Activated T-helper 2 cell treated with anti-CD3 and anti-CD28 coated beads, Interferon-gamma antibody, Interleukin-2, Interleukin-4, amounts not matched to agents 10 μg/mL and 5 μg/mL and 100 μg/mL, durations not matched to agents 14 hours and 24 hours and 36 hours (primary cell): ENCODE measurements at regions not wholly inside any gene's neighbourhood (a gene's known extent, or its start where the extent isn't known, plus 50 kb on each side); places are given as distances from the start of the nearest gene placed in this dataset.
"Not testable (repeated sequence)": the region's sequence is repeated elsewhere in the genome, so short reads cannot be mapped to it uniquely, and the experiment has no call there.

ENCODE experiments used
- DNase-seq: peaks from one replicate; pipeline ENCODE4 v3.0.0; 2021; ENCODE audit warnings: low spot score
- H3K27ac Mint-ChIP-seq: one replicate; pipeline ENCODE4 v1.8.0; 2021; ENCODE audit warnings: mixed read lengths
- H3K27me3 Mint-ChIP-seq: one replicate; pipeline ENCODE4 v1.8.0; 2021; ENCODE audit warnings: low read depth, mixed read lengths
- H3K36me3 Mint-ChIP-seq: one replicate; pipeline ENCODE4 v1.8.0; 2021; ENCODE audit warnings: low read depth, mixed read lengths
- H3K4me1 Mint-ChIP-seq: one replicate; pipeline ENCODE4 v1.8.0; 2021; ENCODE audit warnings: low read depth, mixed read lengths
- H3K4me3 Mint-ChIP-seq: one replicate; pipeline ENCODE4 v1.8.0; 2021; ENCODE audit warnings: low read depth, mild to moderate bottlenecking, moderate library complexity, mixed read lengths
- H3K9me3 Mint-ChIP-seq: one replicate; pipeline ENCODE4 v1.8.0; 2021; ENCODE audit warnings: mixed read lengths
- intact Hi-C: fragments of 100-400 bp; cut with micrococcal nuclease; formaldehyde crosslinking; loops from one replicate; pipeline ENCODE4 v1.15.1; 2023

DNA sequence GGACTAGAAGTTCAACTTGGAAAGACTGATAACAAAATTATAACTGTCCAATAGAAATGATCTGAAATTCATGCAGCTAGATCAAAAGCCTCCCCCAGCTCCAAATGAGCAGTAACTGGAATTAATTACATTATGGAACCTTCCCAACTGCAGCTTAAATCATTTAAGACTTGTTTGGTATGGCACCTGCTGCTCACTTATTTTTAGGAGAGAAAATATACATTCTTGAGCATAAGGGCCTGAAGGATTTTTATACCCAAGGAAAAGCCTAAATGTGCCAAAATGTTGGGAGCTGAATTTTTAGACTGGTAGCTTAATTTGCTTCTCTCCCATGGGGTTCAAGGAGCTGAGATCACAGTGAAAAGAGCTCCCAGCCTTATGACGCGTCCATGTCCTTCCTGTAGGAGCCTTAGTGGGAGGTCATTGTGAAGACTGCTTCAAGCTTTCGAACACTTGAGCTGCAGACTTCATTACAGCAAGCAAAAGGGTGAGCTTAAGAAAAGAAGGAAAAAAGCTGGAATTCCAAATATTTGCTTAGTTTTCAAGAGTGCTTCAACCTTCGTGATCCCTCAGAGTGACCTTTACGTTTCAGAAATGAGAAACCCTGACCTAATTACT lies 276.0 kb downstream of the DMAC1 start:
- Mint-ChIP-seq H3K36me3 (no peaks in the 10 kb centered on the region), H3K9me3 (no peaks in the 10 kb centered on the region), H3K4me3 (no peak overlapping the region), H3K27ac (no peak overlapping the region), H3K27me3 (peaks cover 33% of the 10 kb centered on the region), H3K4me1 (no peaks in the 10 kb centered on the region)
- intact Hi-C loops: loop anchor here (10.0 kb wide), 1 partner anchor 59 kb away; no protein-coding TSS in a partner anchor
- DNase-seq: no peak

DNA sequence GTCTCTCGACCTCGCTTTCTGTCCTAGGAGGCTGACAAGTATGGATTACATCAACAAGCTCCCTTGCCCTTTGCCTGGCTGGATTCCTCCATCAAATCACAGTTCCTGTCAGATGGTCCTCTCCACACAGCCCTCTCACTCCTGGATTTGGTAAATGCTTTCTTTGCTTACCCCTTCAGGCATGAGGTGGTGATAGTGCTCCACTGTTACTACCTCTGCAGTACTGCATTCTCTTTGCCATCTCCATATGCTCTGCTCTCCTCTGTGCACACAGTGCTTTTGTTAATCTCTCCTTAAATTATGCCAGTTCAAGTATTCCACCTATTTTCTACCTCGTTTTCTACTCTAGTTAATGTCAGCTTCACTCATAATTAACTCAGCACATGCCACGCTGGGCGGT lies 279.2 kb downstream of the DMAC1 start:
- Mint-ChIP-seq H3K27ac (no peak overlapping the region), H3K9me3 (no peaks in the 10 kb centered on the region), H3K4me3 (no peak overlapping the region), H3K36me3 (no peaks in the 10 kb centered on the region), H3K27me3 (peaks cover 26% of the 10 kb centered on the region), H3K4me1 (no peaks in the 10 kb centered on the region)
- DNase-seq: no peak
- intact Hi-C loops: loop anchor here (10.0 kb wide), 1 partner anchor 56 kb away; no protein-coding TSS in a partner anchor

DNA sequence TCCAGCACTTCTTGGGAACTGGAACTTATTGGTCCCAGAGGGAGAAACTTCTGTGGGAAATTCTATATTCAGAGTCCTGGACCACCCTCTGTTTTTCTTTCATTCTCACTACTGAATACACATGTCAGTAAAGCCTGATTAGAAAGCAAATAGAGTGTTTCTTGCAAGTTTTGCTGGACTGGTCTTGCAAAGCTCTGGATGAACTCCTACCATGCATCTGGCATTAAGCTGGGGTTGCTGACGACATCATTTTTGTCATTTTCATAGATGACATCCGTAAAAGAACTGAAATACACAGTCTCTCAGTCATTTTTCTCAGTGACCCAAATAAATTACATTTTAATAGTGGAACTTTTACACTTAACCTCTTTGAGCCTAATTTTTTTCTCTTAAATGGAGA lies 283.2 kb downstream of the DMAC1 start:
- peaks cover 19% of the 10 kb centered on the region for H3K27me3 Mint-ChIP-seq
- intact Hi-C loops: no loop called here
- H3K4me3 Mint-ChIP-seq: no peak overlapping the region
- no peaks in the 10 kb centered on the region for H3K9me3 Mint-ChIP-seq
- no peaks in the 10 kb centered on the region for H3K4me1 Mint-ChIP-seq
- DNase-seq: no peak
- no peaks in the 10 kb centered on the region for H3K36me3 Mint-ChIP-seq
- H3K27ac Mint-ChIP-seq: no peak overlapping the region

DNA sequence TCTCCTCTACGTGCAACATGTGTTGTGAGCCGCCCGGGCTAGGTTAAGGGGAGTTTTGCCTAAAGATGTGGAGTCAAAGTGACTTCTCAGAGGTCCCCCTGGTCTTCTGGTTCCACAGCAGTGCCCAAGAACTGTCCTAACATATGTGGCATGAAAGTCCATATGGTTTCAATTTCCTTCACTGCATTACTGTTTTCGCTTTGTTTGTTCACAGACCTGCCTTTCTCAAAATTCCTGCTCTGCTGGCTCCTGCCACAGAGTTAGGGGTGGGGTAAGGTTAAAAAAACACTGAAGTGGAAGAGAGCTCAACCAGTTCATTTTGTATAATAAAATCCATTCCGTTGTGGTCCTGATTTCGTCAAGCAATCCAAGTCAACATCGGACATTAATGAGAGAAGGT lies 289.4 kb downstream of the DMAC1 start:
- Mint-ChIP-seq H3K4me1 (no peaks in the 10 kb centered on the region), H3K9me3 (no peaks in the 10 kb centered on the region), H3K36me3 (no peaks in the 10 kb centered on the region), H3K4me3 (no peak overlapping the region), H3K27me3 (peaks cover 7% of the 10 kb centered on the region), H3K27ac (no peak overlapping the region)
- no peak for DNase-seq
- intact Hi-C loops: no loop called here

DNA sequence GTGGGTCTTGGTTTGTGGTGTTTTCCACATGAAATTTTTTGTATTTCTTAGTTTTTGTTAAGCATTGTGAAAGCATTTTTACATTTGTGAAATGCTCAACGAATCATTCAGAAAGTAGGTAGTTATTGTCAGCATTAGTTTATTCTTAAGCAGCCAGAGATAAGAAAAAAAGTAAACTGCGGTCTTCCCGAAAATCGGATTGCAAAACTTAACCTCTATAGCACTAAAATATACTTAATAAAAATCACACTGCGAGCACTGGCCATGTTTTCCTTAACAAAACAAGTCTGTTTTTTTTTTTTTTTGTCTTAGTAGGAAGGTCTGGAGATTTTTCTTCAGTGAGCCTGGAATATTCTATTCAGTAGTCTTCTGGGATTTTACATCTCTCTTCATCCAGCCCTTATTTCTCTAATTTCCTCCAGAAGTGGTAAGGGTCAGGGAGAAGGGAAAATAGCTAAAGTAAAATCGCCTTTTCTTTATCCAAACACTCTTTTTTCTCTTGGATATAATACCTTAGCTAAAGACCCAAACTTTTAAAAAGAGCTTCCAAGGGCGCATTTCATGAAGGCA lies 289.9 kb downstream of the DMAC1 start:
- no peaks in the 10 kb centered on the region for H3K9me3 Mint-ChIP-seq
- no peaks in the 10 kb centered on the region for H3K36me3 Mint-ChIP-seq
- peaks cover 8% of the 10 kb centered on the region for H3K27me3 Mint-ChIP-seq
- DNase-seq: no peak
- intact Hi-C loops: no loop called here
- no peak overlapping the region for H3K4me3 Mint-ChIP-seq
- no peaks in the 10 kb centered on the region for H3K4me1 Mint-ChIP-seq
- no peak overlapping the region for H3K27ac Mint-ChIP-seq

DNA sequence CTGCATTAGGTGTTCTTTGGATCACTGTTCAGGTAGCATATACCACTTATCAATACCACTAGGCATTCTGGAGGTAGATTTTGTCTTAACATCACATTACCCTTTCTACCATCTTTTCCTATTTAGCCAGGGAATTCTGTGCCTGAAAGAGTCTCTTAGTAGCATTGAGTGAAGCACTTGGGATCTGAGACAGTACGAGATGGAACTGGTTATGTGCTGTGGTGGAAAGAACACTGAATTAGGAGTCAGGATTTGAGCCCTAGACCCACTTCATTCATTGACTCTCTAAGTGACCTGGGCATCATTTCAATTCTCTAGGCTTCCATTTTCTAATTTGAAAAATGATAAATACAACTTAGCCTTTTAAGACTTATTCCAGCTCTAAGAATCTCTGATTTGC lies 291.1 kb downstream of the DMAC1 start:
- intact Hi-C loops: no loop called here
- DNase-seq: no peak
- Mint-ChIP-seq H3K36me3 (no peaks in the 10 kb centered on the region), H3K4me1 (no peaks in the 10 kb centered on the region), H3K9me3 (no peaks in the 10 kb centered on the region), H3K4me3 (no peak overlapping the region), H3K27ac (no peak overlapping the region), H3K27me3 (peaks cover 5% of the 10 kb centered on the region)

DNA sequence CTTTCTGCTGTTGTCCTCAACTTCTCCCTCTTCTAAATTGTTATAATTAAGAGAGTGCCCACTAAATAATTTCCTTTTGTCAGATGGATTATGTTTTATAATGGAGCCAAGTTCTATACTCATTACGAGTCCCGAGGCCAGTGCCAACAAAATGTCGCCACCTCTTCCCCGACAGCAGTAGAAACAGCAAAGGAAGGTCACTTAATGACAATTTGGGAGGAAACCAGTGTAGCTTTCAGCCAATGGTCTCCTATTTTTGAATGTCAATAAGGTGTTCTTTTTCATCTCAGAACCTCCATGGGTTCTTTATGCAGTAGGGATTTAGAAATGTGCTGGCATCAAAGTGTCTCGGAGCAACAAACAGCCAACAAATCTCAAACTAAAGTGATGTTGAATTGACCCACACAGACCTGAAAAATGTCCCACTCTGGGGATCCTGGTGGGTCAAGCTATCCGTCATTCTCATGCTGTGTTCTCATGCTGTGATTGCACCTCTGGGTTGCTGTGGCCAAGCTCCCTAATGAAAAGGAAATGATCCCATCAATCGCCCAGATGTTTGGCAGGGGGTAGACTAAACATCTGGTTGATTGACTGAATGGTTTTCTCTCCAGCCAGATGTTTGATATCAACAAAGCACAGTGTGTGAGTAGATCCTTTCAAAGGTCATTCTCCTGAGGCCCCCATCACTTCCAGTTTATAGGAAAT lies 291.9 kb downstream of the DMAC1 start:
- intact Hi-C loops: no loop called here
- DNase-seq: no peak
- H3K36me3 Mint-ChIP-seq: no peaks in the 10 kb centered on the region
- H3K27me3 Mint-ChIP-seq: peaks cover 5% of the 10 kb centered on the region
- H3K4me1 Mint-ChIP-seq: no peaks in the 10 kb centered on the region
- no peak overlapping the region for H3K4me3 Mint-ChIP-seq
- no peaks in the 10 kb centered on the region for H3K9me3 Mint-ChIP-seq
- no peak overlapping the region for H3K27ac Mint-ChIP-seq

DNA sequence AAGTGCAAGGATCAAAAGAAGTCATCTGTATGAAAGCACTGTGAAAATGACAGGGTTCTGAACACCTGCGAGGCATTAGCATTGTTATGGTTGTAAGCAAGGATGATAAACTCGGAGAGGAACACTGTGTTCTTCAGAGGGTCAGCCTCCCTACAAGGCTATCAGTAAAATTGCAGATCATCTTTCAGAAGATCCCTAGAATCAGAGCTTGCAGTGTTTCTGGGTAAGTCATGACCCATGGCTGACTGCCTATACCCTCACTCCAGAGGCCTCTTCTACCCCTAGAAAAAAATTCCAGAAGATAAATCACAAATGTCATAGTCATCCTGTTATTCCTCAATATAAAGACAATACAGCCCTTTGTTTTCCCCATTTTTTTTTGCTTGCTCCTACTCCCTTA lies 292.6 kb downstream of the DMAC1 start:
- intact Hi-C loops: no loop called here
- H3K4me3 Mint-ChIP-seq: no peak overlapping the region
- no peaks in the 10 kb centered on the region for H3K36me3 Mint-ChIP-seq
- H3K4me1 Mint-ChIP-seq: no peaks in the 10 kb centered on the region
- H3K9me3 Mint-ChIP-seq: no peaks in the 10 kb centered on the region
- peaks cover 5% of the 10 kb centered on the region for H3K27me3 Mint-ChIP-seq
- H3K27ac Mint-ChIP-seq: no peak overlapping the region
- no peak for DNase-seq

DNA sequence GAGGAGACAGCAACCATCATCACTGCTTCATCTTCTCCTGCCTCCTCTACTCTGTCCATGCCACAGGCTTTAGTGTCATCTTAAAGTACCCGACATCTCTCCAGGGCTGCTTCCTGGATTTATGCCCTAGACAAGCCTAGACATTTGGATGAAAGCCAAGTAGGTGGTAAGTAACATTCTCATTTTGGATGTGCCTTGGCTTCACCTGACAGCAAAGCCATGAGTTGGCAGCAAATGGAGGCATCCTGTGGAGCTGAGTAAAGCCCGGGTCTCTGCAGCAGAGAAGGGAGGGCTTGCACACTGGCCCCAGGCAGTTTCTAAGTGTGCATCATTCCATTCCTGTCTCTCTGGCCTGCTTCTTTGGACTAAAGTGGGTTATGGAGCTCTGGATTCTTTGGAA lies 299.1 kb downstream of the DMAC1 start:
- intact Hi-C loops: no loop called here
- Mint-ChIP-seq H3K36me3 (no peaks in the 10 kb centered on the region), H3K9me3 (no peaks in the 10 kb centered on the region), H3K4me1 (no peaks in the 10 kb centered on the region), H3K27ac (no peak overlapping the region), H3K4me3 (no peak overlapping the region), H3K27me3 (peaks cover 6% of the 10 kb centered on the region)
- no peak for DNase-seq

DNA sequence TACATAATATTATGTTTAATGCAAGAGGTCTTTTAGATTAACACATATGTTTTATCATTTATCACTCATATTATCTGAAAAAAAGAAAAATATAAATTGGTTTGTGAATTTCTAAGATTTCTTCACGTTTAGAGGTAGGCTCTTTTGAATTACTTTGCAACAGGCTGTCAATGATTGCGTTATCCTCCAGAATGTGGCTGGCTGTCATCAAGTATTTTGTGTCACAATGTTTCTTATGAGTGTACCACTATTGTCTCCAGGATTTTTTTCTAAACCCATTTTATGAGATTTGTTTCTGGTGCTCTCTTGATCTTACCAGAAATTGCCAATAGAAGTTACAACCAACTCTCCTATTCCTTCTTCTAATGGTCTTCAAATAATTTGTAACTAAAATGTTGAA lies 307.9 kb downstream of the DMAC1 start:
- intact Hi-C loops: no loop called here
- no peaks in the 10 kb centered on the region for H3K4me1 Mint-ChIP-seq

DNA sequence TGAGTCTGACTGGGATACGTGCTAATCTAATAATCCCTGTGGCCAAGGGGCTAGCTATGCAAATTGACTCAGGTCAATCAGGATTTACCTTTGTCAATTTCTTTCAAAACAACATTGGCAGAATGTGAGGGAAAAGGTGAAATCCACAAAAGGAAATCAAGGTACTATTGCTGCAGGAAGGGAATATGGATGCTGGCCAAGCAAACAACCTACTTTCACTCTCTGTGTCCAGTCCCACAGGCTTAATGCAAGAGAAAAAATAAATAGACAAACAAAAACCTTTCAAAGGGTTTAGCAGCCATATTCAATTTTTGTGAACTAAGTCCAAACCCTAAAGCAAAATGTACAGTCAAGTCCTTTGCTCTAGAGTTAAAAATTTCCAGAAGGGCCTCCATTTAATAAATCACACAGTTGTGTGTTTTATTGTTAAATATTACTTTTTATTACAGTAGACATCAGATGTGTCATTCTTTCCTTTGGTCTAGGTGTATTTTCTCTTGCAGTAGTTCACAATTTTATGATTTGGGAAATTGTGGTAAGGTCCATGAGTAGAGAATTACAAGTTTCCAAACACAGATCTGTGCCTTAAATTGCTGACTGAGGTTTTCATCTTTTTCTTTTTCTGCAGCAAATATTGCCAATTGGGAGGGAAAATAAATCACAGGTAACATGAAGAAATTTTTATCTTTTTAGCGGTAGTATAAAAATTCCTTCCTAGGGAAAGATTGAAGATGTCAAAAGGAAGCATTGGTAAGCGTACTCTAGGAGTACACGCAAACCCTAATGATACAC lies 309.1 kb downstream of the DMAC1 start:
- no peaks in the 10 kb centered on the region for H3K9me3 Mint-ChIP-seq

More for the DNA sequence above, 307.9 kb downstream of the DMAC1 start:
- H3K27ac Mint-ChIP-seq: no peak overlapping the region
- no peaks in the 10 kb centered on the region for H3K36me3 Mint-ChIP-seq
- H3K27me3 Mint-ChIP-seq: peaks cover 6% of the 10 kb centered on the region
- H3K4me3 Mint-ChIP-seq: no peak overlapping the region
- H3K9me3 Mint-ChIP-seq: no peaks in the 10 kb centered on the region
- DNase-seq: no peak

DNA sequence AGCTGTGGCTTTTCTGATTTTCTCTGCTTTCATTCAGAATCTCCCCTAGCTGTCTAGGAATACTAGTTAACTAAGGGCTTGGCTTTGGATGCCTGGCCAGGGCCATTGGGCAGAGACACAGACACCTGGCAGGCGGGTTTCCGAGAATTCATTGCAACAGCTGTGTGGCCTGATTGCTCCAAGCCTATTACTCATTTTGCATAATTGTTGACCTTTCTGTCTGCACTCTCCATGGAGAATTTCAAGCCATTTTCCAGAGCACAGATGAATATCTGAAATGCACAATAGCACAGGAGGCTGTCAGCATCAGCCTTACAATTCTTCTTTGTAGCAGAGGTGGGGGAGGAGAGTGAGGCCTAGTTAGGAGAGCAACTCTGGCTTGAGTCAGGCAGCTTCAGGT lies 310.5 kb downstream of the DMAC1 start:
- no peaks in the 10 kb centered on the region for H3K36me3 Mint-ChIP-seq
- H3K27ac Mint-ChIP-seq: no peak overlapping the region
- H3K4me1 Mint-ChIP-seq: no peaks in the 10 kb centered on the region
- no peaks in the 10 kb centered on the region for H3K9me3 Mint-ChIP-seq
- intact Hi-C loops: no loop called here
- no peak overlapping the region for H3K4me3 Mint-ChIP-seq
- peaks cover 5% of the 10 kb centered on the region for H3K27me3 Mint-ChIP-seq
- DNase-seq: no peak

More for the DNA sequence above, 309.1 kb downstream of the DMAC1 start:
- Mint-ChIP-seq H3K4me3 (no peak overlapping the region), H3K27ac (no peak overlapping the region), H3K4me1 (no peaks in the 10 kb centered on the region), H3K27me3 (peaks cover 5% of the 10 kb centered on the region), H3K36me3 (no peaks in the 10 kb centered on the region)
- intact Hi-C loops: no loop called here
- DNase-seq: no peak

DNA sequence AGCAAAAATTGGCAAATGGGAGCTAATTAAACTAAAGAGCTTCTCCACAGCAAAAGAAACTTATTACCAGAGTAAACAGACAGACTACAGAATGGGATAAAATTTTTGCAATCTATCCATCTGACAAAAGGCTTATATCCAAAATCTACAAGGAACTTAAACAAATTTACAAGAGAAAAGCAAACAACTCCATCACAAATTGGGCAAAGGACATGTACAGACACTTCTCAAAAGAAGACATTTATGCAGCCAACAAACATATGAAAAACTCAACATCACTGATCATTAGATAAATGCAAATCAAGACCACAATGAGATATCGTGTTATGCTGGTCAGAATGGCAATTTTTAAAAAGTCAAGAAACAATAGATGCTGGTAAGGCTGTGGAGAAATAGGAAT lies 315.6 kb downstream of the DMAC1 start:
- H3K4me3 Mint-ChIP-seq, intact Hi-C loops, H3K27ac Mint-ChIP-seq, H3K9me3 Mint-ChIP-seq, H3K36me3 Mint-ChIP-seq, DNase-seq, H3K27me3 Mint-ChIP-seq, H3K4me1 Mint-ChIP-seq: not testable (repeated sequence)
